Activated T-cell treated with anti-CD3 and anti-CD28 coated beads, Interleukin-2, amount 50 U/mL, for 4 hours (primary cell): ENCODE measurements at regions not wholly inside any gene's neighbourhood (a gene's known extent, or its start where the extent isn't known, plus 50 kb on each side); places are given as distances from the start of the nearest gene placed in this dataset.
"Not testable (repeated sequence)": the region's sequence is repeated elsewhere in the genome, so short reads cannot be mapped to it uniquely, and the experiment has no call there.

Experiments used
- ATAC-seq, 2 donors: fragments of 200-7000 bp; cut with Tn5 transposase; one replicate each; pipeline ENCODE4 v1.10.0; 2021
- DNase-seq: peaks from one replicate; pipeline ENCODE4 v3.0.0-alpha.2; 2020
- H3K27me3 Mint-ChIP-seq: one replicate; pipeline ENCODE4 v1.8.0; 2021; ENCODE audit warnings: low read depth, mixed read lengths
- H3K36me3 Mint-ChIP-seq: one replicate; pipeline ENCODE4 v1.8.0; 2022; ENCODE audit warnings: mixed read lengths; ENCODE audit not compliant: insufficient read depth
- H3K4me1 Mint-ChIP-seq: one replicate; pipeline ENCODE4 v1.8.0; 2021; ENCODE audit warnings: low read depth, mixed read lengths
- H3K4me3 Mint-ChIP-seq: one replicate; pipeline ENCODE4 v1.8.0; 2021; ENCODE audit warnings: mild to moderate bottlenecking, moderate library complexity, mixed read lengths
- H3K9me3 Mint-ChIP-seq: one replicate; pipeline ENCODE4 v1.8.0; 2021; ENCODE audit warnings: mixed read lengths

- DNase-seq (no peak), ATAC-seq (no peak)
- H3K27me3 Mint-ChIP-seq = peaks cover 13% of the 10 kb centered on the region
- no peaks in the 10 kb centered on the region for H3K4me1 Mint-ChIP-seq
- H3K4me3 Mint-ChIP-seq = no peak overlapping the region
- H3K36me3 Mint-ChIP-seq = no peaks in the 10 kb centered on the region
- peaks cover 5% of the 10 kb centered on the region for H3K9me3 Mint-ChIP-seq
Measured at GRCh38 chr2:31711737-31712136, 131.0 kb upstream of the SRD5A2 start.

- Mint-ChIP-seq H3K4me3 (no peak overlapping the region), H3K27me3 (peaks cover 13% of the 10 kb centered on the region), H3K4me1 (no peaks in the 10 kb centered on the region), H3K9me3 (peaks cover 5% of the 10 kb centered on the region), H3K36me3 (no peaks in the 10 kb centered on the region)
- DNase-seq = no peak
- no peak for ATAC-seq
Measured at GRCh38 chr2:31710121-31710520, 129.4 kb upstream of the SRD5A2 start.

GRCh38 chr2:31707992-31708391, 127.3 kb upstream of the SRD5A2 start:
- DNase-seq (no peak), ATAC-seq (no peak)
- H3K27me3 Mint-ChIP-seq = peaks cover 10% of the 10 kb centered on the region
- H3K4me3 Mint-ChIP-seq = no peak overlapping the region
- peaks cover 3% of the 10 kb centered on the region for H3K9me3 Mint-ChIP-seq
- H3K36me3 Mint-ChIP-seq = no peaks in the 10 kb centered on the region
- H3K4me1 Mint-ChIP-seq = no peaks in the 10 kb centered on the region

GRCh38 chr2:31704561-31705212, 123.9 kb upstream of the SRD5A2 start:
- Mint-ChIP-seq H3K4me1 (no peaks in the 10 kb centered on the region), H3K4me3 (no peak overlapping the region), H3K9me3 (peaks cover 25% of the 10 kb centered on the region), H3K36me3 (no peaks in the 10 kb centered on the region), H3K27me3 (peaks cover 2% of the 10 kb centered on the region)
- ATAC-seq = no peak
- no peak for DNase-seq

- no peak for ATAC-seq
Measured at GRCh38 chr2:31703253-31703652, 122.5 kb upstream of the SRD5A2 start.

GRCh38 chr2:31698722-31699121, 118.0 kb upstream of the SRD5A2 start:
- H3K9me3 Mint-ChIP-seq = peaks cover 68% of the 10 kb centered on the region
- DNase-seq = no peak

More at GRCh38 chr2:31703253-31703652, 122.5 kb upstream of the SRD5A2 start:
- H3K36me3 Mint-ChIP-seq = peaks cover 3% of the 10 kb centered on the region
- no peaks in the 10 kb centered on the region for H3K4me1 Mint-ChIP-seq
- peaks cover 2% of the 10 kb centered on the region for H3K27me3 Mint-ChIP-seq
- DNase-seq = no peak
- H3K9me3 Mint-ChIP-seq = peaks cover 38% of the 10 kb centered on the region
- H3K4me3 Mint-ChIP-seq = no peak overlapping the region

GRCh38 chr2:31696068-31696467, 115.3 kb upstream of the SRD5A2 start:
- H3K9me3 Mint-ChIP-seq = peaks cover 70% of the 10 kb centered on the region
- ATAC-seq (no peak), DNase-seq (no peak)
- no peak overlapping the region for H3K4me3 Mint-ChIP-seq
- peaks cover 6% of the 10 kb centered on the region for H3K36me3 Mint-ChIP-seq
- H3K4me1 Mint-ChIP-seq = no peaks in the 10 kb centered on the region
- no peaks in the 10 kb centered on the region for H3K27me3 Mint-ChIP-seq

More at GRCh38 chr2:31698722-31699121, 118.0 kb upstream of the SRD5A2 start:
- peaks cover 3% of the 10 kb centered on the region for H3K36me3 Mint-ChIP-seq
- no peaks in the 10 kb centered on the region for H3K27me3 Mint-ChIP-seq
- no peaks in the 10 kb centered on the region for H3K4me1 Mint-ChIP-seq
- H3K4me3 Mint-ChIP-seq = no peak overlapping the region
- no peak for ATAC-seq

GRCh38 chr2:31694444-31694843, 113.7 kb upstream of the SRD5A2 start:
- Mint-ChIP-seq H3K36me3 (peaks cover 5% of the 10 kb centered on the region), H3K4me1 (no peaks in the 10 kb centered on the region)

GRCh38 chr2:31693882-31694281, 113.1 kb upstream of the SRD5A2 start:
- H3K4me3 Mint-ChIP-seq = no peak overlapping the region
- no peaks in the 10 kb centered on the region for H3K4me1 Mint-ChIP-seq
- no peak for DNase-seq
- H3K27me3 Mint-ChIP-seq = no peaks in the 10 kb centered on the region
- ATAC-seq = no peak
- peaks cover 58% of the 10 kb centered on the region for H3K9me3 Mint-ChIP-seq
- peaks cover 3% of the 10 kb centered on the region for H3K36me3 Mint-ChIP-seq

More at GRCh38 chr2:31694444-31694843, 113.7 kb upstream of the SRD5A2 start:
- ATAC-seq (no peak), DNase-seq (no peak)
- no peak overlapping the region for H3K4me3 Mint-ChIP-seq
- peaks cover 60% of the 10 kb centered on the region for H3K9me3 Mint-ChIP-seq
- no peaks in the 10 kb centered on the region for H3K27me3 Mint-ChIP-seq

- ATAC-seq (no peak), DNase-seq (no peak)
- Mint-ChIP-seq H3K4me1 (no peaks in the 10 kb centered on the region), H3K36me3 (peaks cover 2% of the 10 kb centered on the region), H3K9me3 (peaks cover 36% of the 10 kb centered on the region), H3K27me3 (peaks cover 10% of the 10 kb centered on the region), H3K4me3 (no peak overlapping the region)
Measured at GRCh38 chr2:31688282-31688681, 107.5 kb upstream of the SRD5A2 start.

- not testable (repeated sequence) for H3K36me3 Mint-ChIP-seq, ATAC-seq, H3K4me3 Mint-ChIP-seq, DNase-seq, H3K4me1 Mint-ChIP-seq
- Mint-ChIP-seq H3K9me3 (peaks cover 35% of the 10 kb centered on the region), H3K27me3 (peaks cover 18% of the 10 kb centered on the region)
Measured at GRCh38 chr2:31683506-31683905, 102.8 kb upstream of the SRD5A2 start.

- H3K4me3 Mint-ChIP-seq = no peak overlapping the region
- H3K4me1 Mint-ChIP-seq = no peaks in the 10 kb centered on the region
- peaks cover 50% of the 10 kb centered on the region for H3K9me3 Mint-ChIP-seq
- peaks cover 14% of the 10 kb centered on the region for H3K27me3 Mint-ChIP-seq
- DNase-seq (no peak), ATAC-seq (no peak)
- no peaks in the 10 kb centered on the region for H3K36me3 Mint-ChIP-seq
Measured at GRCh38 chr2:31675485-31675901, 94.8 kb upstream of the SRD5A2 start.

- DNase-seq (no peak), ATAC-seq (no peak)
- no peak overlapping the region for H3K4me3 Mint-ChIP-seq
- no peaks in the 10 kb centered on the region for H3K36me3 Mint-ChIP-seq
- no peaks in the 10 kb centered on the region for H3K4me1 Mint-ChIP-seq
- peaks cover 14% of the 10 kb centered on the region for H3K27me3 Mint-ChIP-seq
- H3K9me3 Mint-ChIP-seq = peaks cover 53% of the 10 kb centered on the region
Measured at GRCh38 chr2:31674446-31674845, 93.7 kb upstream of the SRD5A2 start.

- Mint-ChIP-seq H3K4me1 (no peaks in the 10 kb centered on the region), H3K4me3 (no peak overlapping the region), H3K9me3 (peaks cover 14% of the 10 kb centered on the region), H3K36me3 (no peaks in the 10 kb centered on the region), H3K27me3 (peaks cover 8% of the 10 kb centered on the region)
- ATAC-seq (no peak), DNase-seq (no peak)
Measured at GRCh38 chr2:31666878-31667277, 86.1 kb upstream of the SRD5A2 start.

GRCh38 chr2:31664949-31665724, 84.4 kb upstream of the SRD5A2 start:
- ATAC-seq (no peak), DNase-seq (no peak)
- peaks cover 4% of the 10 kb centered on the region for H3K27me3 Mint-ChIP-seq
- peaks cover 7% of the 10 kb centered on the region for H3K9me3 Mint-ChIP-seq
- H3K4me1 Mint-ChIP-seq = no peaks in the 10 kb centered on the region
- H3K4me3 Mint-ChIP-seq = no peak overlapping the region
- H3K36me3 Mint-ChIP-seq = no peaks in the 10 kb centered on the region
